ENCODE measurements at regions not wholly inside any gene's neighbourhood (a gene's known extent, or its start where the extent isn't known, plus 50 kb on each side); places are given as distances from the start of the nearest gene placed in this dataset.
"Not testable (repeated sequence)": the region's sequence is repeated elsewhere in the genome, so short reads cannot be mapped to it uniquely, and the experiment has no call there.

- Histone ChIP-seq H3K4me3 (no peak overlapping the region), H3K27me3 (no peaks in the 10 kb centered on the region), H3K36me3 (no peaks in the 10 kb centered on the region), H3K27ac (no peak overlapping the region), H3K9me3 (no peaks in the 10 kb centered on the region), H3K4me1 (no peaks in the 10 kb centered on the region)
- WGBS, 2 donors: 27 to 32% methylated on average over 2 of the region's 2 CpGs
- DNase-seq (ENCODE audit: low spot score in 2 of 2): no peak
- TF ChIP-seq POLR2A (IDR thresholded peaks at IDR 0.05) (no peak), CTCF (IDR thresholded peaks at IDR 0.05) (no peak), EP300 (IDR thresholded peaks at IDR 0.05) (no peak)
Measured at GRCh38 chr13:62747629-62748028, 1332.0 kb upstream of the PCDH20 start.

GRCh38 chr13:62747152-62747551 is 1331.5 kb upstream of the PCDH20 start:
- TF ChIP-seq POLR2A (IDR thresholded peaks at IDR 0.05) (no peak), EP300 (IDR thresholded peaks at IDR 0.05) (no peak), CTCF (IDR thresholded peaks at IDR 0.05) (no peak)
- no peaks in the 10 kb centered on the region for H3K27me3 ChIP-seq
- no peak overlapping the region for H3K4me3 ChIP-seq
- no peaks in the 10 kb centered on the region for H3K36me3 ChIP-seq
- WGBS, 2 donors: 95 to 98% methylated on average over 2 of the region's 2 CpGs
- no peaks in the 10 kb centered on the region for H3K4me1 ChIP-seq
- DNase-seq (ENCODE audit: low spot score in 2 of 2): no peak
- no peaks in the 10 kb centered on the region for H3K9me3 ChIP-seq
- no peak overlapping the region for H3K27ac ChIP-seq

- not testable (repeated sequence) for H3K36me3 ChIP-seq; DNase-seq (ENCODE audit: low spot score in 2 of 2); H3K4me3 ChIP-seq; H3K27ac ChIP-seq; H3K4me1 ChIP-seq; H3K9me3 ChIP-seq; H3K27me3 ChIP-seq
- 91 to 93% methylated on average over 9 of the region's 9 CpGs for WGBS, 2 donors
Measured at GRCh38 chr13:62729746-62730145, 1314.1 kb upstream of the PCDH20 start.

GRCh38 chr13:62721893-62722292 is 1306.2 kb upstream of the PCDH20 start:
- H3K27me3 ChIP-seq: no peaks in the 10 kb centered on the region

GRCh38 chr13:62711948-62712347 is 1296.3 kb upstream of the PCDH20 start:
- 94 to 97% methylated on average over 7 of the region's 7 CpGs for WGBS, 2 donors
- not testable (repeated sequence) for H3K4me3 ChIP-seq, H3K27ac ChIP-seq

More at GRCh38 chr13:62721893-62722292, 1306.2 kb upstream of the PCDH20 start:
- H3K4me1 ChIP-seq: no peaks in the 10 kb centered on the region
- no peaks in the 10 kb centered on the region for H3K36me3 ChIP-seq
- H3K9me3 ChIP-seq: no peaks in the 10 kb centered on the region
- DNase-seq (ENCODE audit: low spot score in 2 of 2): no peak
- WGBS, 2 donors: 52 to 56% methylated on average over 4 of the region's 4 CpGs
- TF ChIP-seq EP300 (IDR thresholded peaks at IDR 0.05) (no peak), CTCF (IDR thresholded peaks at IDR 0.05) (no peak), POLR2A (IDR thresholded peaks at IDR 0.05) (no peak)
- H3K27ac ChIP-seq: no peak overlapping the region
- H3K4me3 ChIP-seq: no peak overlapping the region

GRCh38 chr13:62710787-62711186 is 1295.1 kb upstream of the PCDH20 start:
- Histone ChIP-seq H3K36me3 (no peaks in the 10 kb centered on the region), H3K4me3 (no peak overlapping the region), H3K27me3 (no peaks in the 10 kb centered on the region), H3K4me1 (no peaks in the 10 kb centered on the region), H3K27ac (no peak overlapping the region), H3K9me3 (peaks cover 0 to 9% (median 0%) of the 10 kb centered on the region in 4 donors)
- DNase-seq (ENCODE audit: low spot score in 2 of 2): no peak
- WGBS, 2 donors: 26 to 28% methylated on average over 1 of the region's 1 CpG
- TF ChIP-seq POLR2A (IDR thresholded peaks at IDR 0.05): no peak
- no peak for TF ChIP-seq CTCF (IDR thresholded peaks at IDR 0.05)
- TF ChIP-seq EP300 (IDR thresholded peaks at IDR 0.05): no peak

More at GRCh38 chr13:62711948-62712347, 1296.3 kb upstream of the PCDH20 start:
- not testable (repeated sequence) for H3K9me3 ChIP-seq; H3K27me3 ChIP-seq; DNase-seq (ENCODE audit: low spot score in 2 of 2); H3K4me1 ChIP-seq; H3K36me3 ChIP-seq
